NCI-H2227 (cell line): ENCODE measurements at regions not wholly inside any gene's neighbourhood (a gene's known extent, or its start where the extent isn't known, plus 50 kb on each side); places are given as distances from the start of the nearest gene placed in this dataset.

Experiments
- DNase-seq: peaks from one replicate; lab custom pipeline; 2025; ENCODE audit not compliant: unreplicated experiment; lab: John Stamatoyannopoulos, UW

DNA sequence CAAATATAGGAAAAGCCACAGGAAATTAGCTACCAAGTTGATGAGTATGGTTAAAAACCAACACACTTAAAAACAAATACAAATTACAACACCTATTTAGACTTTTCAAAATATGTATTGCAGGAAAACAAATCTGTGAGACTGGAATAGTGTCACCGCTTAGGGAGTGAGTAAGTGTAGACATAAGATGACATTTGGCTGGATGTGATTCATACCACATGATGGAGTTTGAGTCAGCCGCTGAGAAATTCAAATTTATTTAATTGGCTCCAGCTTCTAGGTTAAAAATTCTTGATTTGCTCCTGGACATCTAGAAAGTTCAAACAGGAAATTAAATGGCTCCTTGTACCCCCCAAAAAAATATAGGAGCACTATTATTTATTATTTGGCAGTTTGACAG lies 531.7 kb downstream of the SLITRK1 start:
- DNase-seq = no peak

DNA sequence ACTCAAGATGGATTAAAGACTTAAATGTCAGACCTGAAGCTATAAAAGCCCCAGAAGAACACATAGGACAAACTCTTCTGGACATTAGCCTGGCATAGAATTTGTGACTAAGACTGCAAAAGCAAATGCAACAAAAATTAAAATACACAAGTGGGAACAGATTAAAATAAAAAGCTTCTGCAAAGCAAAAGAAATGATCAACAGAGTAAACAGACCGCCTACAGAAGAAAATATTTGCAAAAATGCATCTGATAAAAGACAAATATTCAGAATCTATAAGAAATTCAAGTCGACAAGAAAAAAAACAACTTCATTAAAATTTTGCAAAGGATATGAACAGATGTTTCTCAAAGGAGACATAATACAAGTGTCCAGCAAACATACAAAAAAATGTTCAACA lies 537.8 kb downstream of the SLITRK1 start:
- no peak for DNase-seq

DNA sequence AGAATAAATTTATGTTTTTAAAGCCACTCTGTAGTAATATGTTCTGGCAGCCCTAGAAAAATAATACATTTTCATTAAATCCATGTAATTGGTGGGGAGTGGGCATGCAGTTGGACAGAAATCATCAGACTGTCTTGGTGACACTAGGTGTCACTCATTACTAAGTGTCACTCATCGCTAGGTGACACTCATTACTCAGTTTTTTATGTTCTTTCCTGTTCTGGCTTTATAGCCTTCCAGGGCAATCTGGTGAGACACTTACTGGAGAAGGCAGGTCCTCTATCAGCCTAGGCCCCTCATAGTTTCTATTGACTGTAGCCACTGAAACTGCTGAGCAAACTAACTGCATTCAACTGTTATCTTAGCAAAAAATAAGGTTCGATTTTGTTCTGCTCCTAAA lies 542.1 kb downstream of the SLITRK1 start:
- DNase-seq = no peak

DNA sequence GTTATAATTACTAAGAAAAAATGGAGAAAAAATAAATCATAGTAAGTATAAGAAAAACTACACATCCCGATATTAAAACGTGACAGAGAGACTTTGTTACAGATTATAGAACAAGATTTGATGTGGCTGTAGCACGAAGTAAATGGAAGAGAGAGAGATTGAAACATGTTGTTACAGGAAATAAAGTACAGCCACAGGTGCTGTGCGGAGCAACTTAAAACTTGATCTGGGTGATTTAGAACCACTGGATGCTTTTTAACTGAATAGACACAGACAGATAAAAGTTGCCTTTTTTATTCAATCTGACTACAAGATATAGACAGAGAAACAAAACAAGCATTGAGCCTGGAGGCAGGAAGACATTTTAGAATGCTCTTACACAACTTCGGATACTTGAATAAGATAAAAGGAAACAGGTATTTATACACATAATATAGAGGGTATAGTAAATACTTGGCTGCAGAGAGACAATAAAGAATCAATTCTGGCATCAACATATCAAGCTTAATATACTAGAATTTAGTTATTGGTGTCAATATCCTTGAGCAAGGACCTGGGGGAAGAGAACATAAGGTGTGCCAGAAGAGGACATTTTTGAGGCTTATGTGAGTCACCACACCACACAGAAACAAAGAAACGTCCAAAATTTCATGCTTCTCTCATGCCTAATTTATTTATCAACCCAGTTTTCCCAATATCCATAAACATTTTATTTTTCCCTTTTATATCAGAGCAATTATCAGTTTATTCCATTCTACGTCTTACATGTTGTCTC lies 548.5 kb downstream of the SLITRK1 start:
- DNase-seq = no peak

DNA sequence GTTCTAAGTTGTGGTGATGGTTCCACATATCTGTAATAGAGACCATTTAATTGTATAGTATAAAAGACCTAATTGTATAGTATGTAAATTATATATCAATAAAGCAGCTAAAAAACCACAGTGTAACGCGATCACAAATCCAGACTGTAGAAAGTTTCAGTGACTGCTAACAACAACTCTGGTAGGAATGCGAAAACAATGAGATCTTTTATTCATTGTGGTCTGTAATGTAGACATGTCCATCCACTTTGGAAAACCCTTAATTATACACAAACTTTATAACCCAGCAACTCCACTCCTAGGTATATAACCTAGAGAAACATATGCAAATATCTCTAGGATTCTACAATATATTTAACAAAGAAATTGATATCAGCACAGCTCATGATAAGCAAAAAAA lies 549.5 kb downstream of the SLITRK1 start:
- DNase-seq = no peak

DNA sequence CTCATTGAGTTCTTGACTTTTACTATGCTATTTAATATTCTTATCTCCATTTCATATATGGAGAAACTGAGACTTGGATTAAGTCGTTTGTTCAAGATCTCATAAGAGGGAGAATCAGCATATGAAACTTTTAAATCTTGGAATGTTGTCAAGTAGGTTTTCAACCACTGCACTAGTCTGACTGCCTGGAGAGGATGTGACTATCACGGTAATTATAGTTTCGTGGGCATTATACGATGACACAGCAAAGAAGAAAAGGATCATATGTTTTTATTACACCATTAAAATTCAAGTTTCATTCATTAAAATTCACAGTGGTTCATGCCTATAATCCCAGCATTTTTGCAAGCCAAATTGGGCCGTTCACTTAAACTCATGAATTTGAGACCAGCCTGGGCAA lies 555.2 kb downstream of the SLITRK1 start:
- no peak for DNase-seq

DNA sequence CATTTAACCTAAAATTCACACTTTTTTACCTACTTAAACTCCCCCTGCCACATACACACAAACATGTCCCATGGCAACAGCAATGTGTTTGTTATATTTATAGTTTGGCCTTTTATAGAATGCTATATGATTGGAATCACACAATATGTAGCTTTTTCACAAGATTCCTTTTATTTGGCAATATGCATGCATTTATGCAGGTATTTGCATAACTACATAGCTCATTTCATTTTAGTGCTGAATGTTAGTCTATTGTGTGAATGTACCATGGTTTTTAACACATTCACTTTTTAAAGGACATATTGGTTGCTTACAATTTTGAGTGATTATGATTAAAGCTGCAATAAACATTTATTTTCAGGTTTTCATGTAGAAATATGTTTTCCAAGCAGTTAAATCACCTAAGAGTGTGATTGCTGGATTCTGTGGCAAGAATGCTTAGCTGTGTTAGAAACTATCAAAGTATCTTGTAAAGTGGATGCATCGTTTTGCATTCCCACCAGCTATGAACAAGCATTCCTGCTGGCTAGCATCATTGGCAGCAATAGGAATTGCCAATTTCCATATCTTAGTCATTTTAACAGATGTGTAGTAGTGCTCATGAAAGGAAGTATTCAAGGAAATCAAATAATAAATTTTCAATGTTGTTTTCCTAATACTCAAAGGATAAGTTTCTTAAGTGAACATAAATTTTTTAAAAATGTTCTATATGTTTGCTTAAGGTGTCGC lies 557.0 kb downstream of the SLITRK1 start:
- no peak for DNase-seq

DNA sequence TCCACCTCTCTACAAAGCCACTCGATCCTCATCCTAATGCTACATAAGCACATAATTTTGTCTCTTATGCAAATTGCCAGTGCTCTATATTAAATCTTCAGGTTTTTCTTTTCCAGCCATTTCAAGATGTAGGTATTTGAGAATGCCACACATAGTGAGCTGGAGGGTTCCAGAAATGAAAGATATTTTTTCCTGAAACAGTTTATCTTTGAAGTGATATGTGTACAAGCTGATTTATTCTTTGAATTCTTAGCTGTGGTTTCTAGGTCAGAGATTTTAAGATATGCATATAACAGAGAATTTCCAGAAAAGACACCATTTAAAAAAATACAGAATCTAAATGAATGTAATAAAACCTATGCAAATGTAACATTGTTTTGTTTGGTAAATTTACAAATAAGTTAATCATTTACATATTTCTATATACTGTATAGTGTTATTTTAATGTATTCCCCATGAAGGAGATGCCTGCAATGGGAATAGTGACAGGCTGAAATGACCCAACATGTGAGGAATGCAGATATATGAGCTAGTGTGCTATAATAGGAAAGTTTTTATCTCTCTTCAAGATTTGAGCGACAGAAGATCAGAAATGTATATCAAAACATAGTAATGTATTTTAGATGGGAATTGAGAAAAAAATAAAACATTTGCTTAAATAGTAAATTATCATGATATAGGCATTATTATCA lies 570.2 kb downstream of the SLITRK1 start:
- no peak for DNase-seq

DNA sequence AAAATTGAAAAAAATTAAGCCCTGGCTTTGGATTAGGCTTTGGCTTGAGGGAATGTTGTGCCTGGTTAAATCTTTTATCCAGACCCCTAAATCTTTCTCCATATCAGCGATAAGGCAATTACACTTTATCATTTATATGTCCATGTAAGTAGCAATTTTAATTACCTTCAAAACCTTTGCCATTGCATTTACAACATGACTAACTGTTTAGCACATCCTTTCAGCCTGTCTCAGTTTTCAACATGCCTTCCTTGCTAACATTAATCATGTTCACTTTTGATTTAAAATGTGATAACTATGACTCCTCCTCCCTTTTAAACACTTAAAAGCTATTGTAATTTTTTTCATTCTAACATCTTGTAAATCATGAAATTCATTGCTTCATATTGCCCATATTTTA lies 583.7 kb downstream of the SLITRK1 start:
- DNase-seq = no peak

DNA sequence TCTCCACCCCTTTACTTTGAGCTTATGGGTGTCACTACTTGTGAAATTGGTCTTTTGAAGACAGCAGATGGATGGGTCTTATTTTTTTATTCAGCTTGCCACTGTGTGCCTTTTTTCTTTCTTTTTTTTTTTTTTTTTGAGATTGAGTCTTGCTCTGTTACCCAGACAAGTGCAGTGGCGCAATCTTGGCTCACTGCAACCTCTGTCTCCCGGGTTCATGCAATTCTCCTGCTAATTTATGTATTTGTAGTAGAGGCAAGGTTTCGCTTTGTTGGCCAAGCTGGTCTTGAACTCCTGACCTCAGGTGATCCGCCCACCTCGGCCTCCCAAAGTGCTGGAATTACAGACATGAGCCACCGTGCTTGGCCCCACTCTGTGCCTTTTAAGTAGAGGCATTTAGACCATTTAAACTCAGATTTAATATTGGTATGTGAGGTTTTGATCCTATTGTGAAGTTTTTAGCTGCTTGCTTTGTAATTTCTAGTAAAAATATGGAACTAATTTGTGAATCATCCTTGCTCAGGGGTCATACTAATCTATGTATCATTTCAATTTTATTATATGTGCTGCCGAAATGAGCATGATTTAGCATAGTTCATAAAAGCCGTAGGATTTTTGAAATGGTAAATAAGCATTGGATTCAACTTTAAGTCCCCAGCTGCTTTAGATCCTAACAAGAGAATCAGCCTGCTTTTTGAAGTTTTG lies 584.5 kb downstream of the SLITRK1 start:
- no peak for DNase-seq

DNA sequence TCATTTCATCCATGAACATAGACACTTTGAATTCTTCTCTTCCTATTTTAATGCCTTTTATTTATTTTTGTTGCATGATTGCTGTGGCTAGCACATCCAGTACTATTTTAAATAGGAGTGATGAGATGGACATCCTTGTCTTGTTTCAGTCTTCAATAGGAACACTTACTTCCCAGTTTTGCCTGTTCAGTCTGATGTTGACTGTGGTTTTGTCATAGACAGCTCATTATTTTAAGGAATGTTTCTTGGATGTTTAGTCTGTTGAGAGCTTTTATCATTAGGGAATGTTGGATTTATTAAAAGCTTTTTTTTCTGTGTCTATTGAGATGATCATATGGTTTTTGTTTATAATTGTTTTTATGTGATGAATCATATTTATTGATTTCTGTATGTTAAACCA lies 586.6 kb downstream of the SLITRK1 start:
- DNase-seq = no peak

DNA sequence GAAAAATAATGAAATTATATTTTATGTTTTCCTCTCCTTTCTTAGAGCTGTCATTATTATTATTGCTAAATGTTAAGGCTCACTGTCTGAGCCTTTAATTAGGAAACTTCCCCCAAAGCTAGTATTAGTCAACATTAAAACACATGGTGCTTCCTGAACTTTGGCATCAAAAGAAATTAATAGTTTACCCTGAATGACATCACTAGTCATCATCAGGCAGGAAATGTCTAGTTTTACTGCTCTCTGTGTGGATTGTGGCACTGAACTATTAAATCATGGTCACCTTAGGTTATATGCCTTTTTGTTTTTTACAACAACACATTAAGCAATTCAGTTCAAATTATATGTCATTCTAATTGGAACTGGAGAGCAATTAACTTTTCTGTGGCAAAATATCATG lies 595.5 kb downstream of the SLITRK1 start:
- DNase-seq = no peak

DNA sequence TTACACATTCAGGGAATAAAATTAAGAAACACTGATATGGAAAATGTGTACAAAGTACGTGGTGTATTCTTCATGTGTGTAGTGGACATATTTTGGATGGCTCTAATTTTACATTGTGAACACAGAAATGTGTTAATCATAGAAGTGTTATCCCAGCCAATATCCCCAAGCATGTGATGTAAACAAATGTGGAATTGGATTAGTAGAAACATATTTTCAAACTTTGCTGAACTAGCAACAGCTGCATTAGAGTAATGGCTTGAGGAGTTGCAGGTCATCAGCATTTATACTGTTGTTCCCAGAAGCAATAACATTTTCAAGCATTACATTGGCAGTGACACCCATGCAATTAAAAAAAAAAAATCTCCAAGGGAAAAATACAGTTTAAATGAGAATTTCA lies 600.6 kb downstream of the SLITRK1 start:
- DNase-seq = no peak

DNA sequence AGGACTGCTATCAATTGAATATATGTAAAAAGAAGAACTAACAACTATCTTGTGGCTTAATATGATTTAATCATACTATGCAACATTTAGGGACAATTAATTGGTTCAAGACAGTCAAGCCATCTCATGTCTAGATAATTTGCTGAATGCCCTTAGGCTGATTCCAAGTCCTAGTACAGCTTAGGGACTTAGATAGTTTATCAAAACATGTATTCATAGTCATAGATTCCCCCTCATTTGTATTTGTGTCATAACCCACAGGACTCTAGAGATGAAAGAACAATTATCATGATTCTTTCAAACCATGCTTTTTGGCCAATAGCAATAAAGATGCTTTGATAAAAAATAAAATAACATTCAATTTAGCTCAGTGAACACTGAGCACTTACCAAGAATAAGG lies 607.6 kb downstream of the SLITRK1 start:
- DNase-seq = no peak

DNA sequence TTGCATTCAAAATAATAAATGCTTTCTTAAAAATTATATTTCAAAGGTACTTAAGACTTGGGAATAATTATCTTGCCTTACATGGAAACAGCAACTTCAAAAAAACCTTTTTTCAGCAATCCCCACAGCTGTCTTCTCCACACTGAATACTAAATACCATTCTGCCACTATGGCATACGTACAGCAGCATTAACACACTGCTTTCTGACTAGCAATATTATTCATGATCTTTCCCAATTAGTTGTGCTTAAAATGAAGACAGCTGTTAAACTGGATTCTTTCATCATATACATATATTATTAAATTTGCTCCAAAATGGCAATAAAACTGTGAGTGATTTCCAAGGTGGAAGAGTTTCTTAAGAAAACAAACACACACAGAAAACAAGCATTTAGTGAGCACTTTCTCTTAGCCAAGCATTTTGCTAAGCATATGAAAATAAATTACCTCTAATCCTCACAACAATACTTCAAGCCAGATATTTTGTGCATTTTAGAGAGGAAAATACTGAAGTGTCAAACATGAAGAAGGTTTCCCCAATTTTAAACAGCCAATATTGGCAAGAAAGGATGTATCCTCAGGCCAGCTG lies 609.5 kb downstream of the SLITRK1 start:
- no peak for DNase-seq

DNA sequence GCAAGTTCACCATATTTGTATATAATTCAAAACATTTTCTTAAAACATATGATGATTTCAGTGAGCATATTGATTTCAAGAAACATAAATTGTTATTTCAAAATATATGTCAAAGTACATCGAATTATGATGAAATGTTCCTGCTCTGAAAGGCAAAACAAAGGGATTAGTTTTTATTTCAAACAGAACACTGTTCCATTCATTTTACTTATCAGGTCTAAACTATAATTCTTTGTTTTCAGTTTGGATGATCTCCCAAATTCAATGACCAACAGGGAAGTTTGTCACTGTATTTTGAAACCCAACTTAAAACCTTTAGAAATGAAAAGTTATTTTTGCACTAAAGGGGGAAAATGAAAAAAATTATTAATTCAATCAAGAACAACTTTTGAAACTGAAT lies 610.2 kb downstream of the SLITRK1 start:
- no peak for DNase-seq

DNA sequence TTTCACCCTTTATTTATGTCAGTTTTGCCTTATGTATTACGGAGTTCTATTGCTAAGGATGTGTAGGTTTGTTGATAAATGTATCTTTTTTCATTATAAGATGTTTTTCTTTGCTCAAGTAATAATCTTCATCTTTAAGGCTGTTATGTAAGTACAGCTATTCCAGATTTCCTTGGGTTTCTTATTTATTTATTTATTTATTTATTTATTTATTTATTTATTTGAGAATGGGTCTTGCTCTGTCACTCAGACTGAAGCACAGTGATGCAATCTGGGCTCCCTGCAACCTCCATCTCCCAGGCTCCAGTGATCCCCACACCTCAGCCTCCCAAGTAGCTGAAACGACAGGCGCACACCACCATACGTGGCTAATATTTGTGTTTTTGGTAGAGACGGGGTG lies 617.0 kb downstream of the SLITRK1 start:
- no peak for DNase-seq

DNA sequence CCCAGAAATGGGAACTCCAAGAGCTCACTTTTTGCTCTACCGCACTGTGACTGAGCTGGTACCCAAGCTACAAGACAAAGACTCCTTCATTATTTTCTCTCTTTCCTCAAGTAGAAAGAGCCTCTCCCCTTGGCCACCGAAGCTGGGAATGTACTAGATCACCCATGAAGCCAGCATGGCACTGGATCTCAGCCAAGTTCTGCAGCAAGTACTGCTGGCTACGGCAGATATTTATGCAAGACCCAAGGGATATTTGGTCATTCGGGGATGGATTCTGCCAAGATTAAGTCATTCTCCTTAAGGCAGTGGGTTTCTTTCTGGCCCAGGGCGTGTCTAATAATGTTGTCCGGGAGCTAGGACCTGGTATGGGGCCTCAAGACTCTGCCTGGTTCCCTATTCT lies 633.5 kb downstream of the SLITRK1 start:
- no peak for DNase-seq

DNA sequence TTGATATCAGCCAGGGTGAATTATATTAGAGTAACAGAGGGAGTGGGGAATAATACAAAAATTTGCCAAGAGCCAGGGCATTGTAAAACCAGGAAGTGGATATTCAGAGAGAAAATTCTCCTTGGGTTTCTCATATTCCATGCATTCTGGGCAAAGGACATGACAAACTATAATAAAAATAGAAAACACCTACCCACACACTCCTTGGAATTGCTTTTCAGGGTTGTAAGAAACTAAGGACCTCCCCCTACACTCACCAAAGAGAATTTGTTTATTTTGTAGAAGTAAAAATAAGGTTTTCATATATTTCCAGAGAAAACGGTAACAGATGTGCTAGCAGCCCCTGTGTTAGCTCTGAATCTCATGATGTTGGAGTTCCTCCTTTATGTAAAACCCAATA lies 649.6 kb downstream of the SLITRK1 start:
- no peak for DNase-seq

DNA sequence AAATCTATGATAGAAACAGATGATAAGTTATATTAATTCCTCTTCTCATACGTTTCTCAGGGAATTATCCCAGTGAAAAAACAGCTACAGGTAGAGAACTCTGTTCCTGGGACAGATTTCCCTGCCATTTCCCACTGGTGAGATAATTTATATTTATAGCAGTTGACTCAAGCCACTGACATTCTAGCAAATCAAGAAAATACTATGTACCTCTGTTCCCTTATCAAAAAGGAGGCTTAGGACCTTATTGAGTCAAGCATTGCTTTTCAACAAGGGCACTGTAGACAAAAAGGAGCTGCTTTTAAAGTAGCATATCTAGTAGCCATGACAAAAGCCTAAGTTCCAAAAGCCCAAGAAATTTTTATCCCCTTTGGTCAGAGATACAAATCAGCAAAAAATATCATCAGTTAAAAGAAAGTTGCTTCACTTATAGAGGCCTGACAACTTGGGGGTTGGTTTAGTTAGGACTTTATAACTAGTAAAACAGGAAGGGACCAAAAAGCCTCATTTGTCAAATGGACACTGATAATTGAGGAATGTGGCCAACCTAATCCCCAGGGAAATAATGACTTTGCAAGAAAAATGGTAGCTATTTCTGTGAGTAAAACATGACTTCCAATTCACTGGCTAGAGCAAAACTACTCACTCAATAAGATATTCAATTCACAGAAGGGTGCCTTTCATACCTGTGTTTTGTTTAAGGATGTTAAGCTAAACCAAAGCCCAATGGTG lies 652.5 kb downstream of the SLITRK1 start:
- DNase-seq = no peak

DNA sequence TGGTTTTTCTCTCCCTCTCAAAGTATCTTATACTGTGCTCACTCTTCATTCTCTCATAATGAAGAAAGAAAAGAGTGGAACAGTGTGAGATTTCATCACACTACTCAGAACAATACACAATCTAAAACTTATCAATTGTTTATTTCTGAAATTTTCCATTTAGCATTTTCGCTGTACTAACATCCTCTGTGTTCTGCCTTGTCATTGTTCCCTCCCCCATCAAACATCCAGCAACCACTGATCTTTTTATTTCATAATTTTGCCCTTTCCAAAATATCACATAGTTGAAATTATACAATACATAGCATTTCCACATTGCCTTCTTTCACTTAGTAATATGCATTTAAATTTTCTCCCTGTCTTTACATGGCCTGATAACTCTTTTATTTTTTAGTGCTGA lies 658.7 kb downstream of the SLITRK1 start:
- no peak for DNase-seq
